Natural killer cell (primary cell): ENCODE measurements at regions not wholly inside any gene's neighbourhood (a gene's known extent, or its start where the extent isn't known, plus 50 kb on each side); places are given as distances from the start of the nearest gene placed in this dataset.

Experiments
- ATAC-seq, 3 donors: fragments of 150-1000 bp in 2 of 3; fragments of 200-7000 bp in 1 of 3; cut with Tn5 transposase; 1 replicate in 1 of 3; 2 replicates in 2 of 3; pipeline ENCODE4 v1.10.0; 2021; ENCODE audit warnings: mild to moderate bottlenecking in 2 of 3, moderate library complexity in 2 of 3
- DNase-seq, 2 donors: peaks; one replicate each; pipeline versions ENCODE4 v3.0.0 to v3.0.0-alpha.2; 2013 to 2021; ENCODE audit warnings: mixed read lengths in 1 of 2
- H3K27ac ChIP-seq: one replicate; pipeline ENCODE4 v1.5.1; 2013; ENCODE audit warnings: mild to moderate bottlenecking, low read length
- H3K27me3 ChIP-seq: one replicate; pipeline ENCODE4 v1.6.1; 2013; ENCODE audit warnings: low read length; ENCODE audit not compliant: control insufficient read depth, insufficient read depth
- H3K36me3 ChIP-seq: one replicate; pipeline ENCODE4 v1.6.1; 2013; ENCODE audit warnings: low read length; ENCODE audit not compliant: control insufficient read depth, insufficient read depth
- H3K4me1 ChIP-seq: one replicate; pipeline ENCODE4 v1.6.1; 2013; ENCODE audit warnings: low read length; ENCODE audit not compliant: control insufficient read depth, insufficient read depth
- H3K4me3 ChIP-seq: one replicate; pipeline ENCODE4 v1.5.1; 2013; ENCODE audit warnings: low read length
- H3K9me3 ChIP-seq: one replicate; pipeline ENCODE4 v1.6.1; 2013; ENCODE audit warnings: low read length; ENCODE audit not compliant: control insufficient read depth, insufficient read depth
- H3K27ac Mint-ChIP-seq, 2 donors: one replicate each; pipeline ENCODE4 v1.8.0; 2022; ENCODE audit warnings: mild to moderate bottlenecking in 2 of 2, mixed read lengths in 2 of 2, moderate library complexity in 1 of 2
- H3K27me3 Mint-ChIP-seq, 2 donors: one replicate each; pipeline ENCODE4 v1.8.0; 2022; ENCODE audit warnings: low read depth in 2 of 2, mixed read lengths in 2 of 2
- H3K36me3 Mint-ChIP-seq: one replicate; pipeline ENCODE4 v1.8.0; 2022; ENCODE audit warnings: mixed read lengths
- H3K4me1 Mint-ChIP-seq, 2 donors: one replicate each; pipeline ENCODE4 v1.8.0; 2022; ENCODE audit warnings: mixed read lengths in 2 of 2
- H3K4me3 Mint-ChIP-seq: one replicate; pipeline ENCODE4 v1.8.0; 2022; ENCODE audit warnings: mild to moderate bottlenecking, moderate library complexity, mixed read lengths
- H3K9me3 Mint-ChIP-seq, 2 donors: one replicate each; pipeline ENCODE4 v1.8.0; 2022; ENCODE audit warnings: mixed read lengths in 2 of 2
- WGBS: methylation state at CpG from one replicate; pipeline ENCODE4 v1.1.7; 2013; ENCODE audit warnings: missing lambda C conversion rate; ENCODE audit not compliant: insufficient coverage; 5-methylcytosine and 5-hydroxymethylcytosine counted together
- intact Hi-C: fragments of 100-400 bp; cut with micrococcal nuclease; formaldehyde crosslinking; loops from one replicate; pipeline ENCODE4 v1.14.2; 2022
- TF ChIP-seq, protein P1 (sequence below): fragments of 200-600 bp; IDR thresholded peaks from one replicate; pipeline ENCODE4 v1.8.0; 2022; ENCODE audit warnings: antibody characterized with exemption

DNA sequence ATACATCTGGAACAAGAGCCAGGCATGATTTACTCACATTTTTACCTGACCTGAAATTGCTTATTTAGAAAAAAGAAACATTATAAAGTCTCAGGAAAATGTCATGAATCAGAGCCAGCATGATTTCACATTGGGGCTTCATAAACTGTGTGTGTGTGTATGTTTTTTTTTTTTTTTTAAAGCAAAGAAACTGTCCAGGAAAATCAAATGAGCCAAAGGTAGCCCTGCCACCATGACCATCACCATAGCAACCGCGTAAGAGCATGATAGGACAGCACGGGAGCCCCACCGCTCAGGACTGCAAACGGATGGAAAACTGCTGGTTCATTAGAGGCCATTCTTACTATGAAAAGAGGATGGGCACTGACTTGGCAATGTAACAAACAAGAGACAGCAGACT, 139.2 kb downstream of the NTMT2 start:
- ATAC-seq, result no peak
- WGBS, result 69% methylated on average over 5 of the region's 5 CpGs

DNA sequence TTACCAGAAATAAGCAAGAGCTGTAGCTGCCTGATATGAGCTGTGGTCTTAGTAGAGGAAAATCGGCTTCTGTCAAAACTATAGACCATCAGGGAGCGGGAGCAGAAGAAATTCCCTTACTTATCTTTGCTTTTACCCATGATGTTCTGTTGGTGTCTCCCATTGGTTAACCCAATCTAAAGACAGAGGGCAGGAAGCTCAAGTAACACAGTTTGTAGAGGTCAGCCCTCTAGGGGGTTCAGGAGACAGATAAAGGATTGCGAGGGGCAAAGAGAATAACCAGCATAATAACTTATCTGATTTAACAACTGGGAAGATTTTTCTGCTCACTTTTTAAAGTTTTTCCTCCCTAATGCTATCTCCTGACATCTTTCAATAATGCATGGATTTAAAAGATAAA, 142.4 kb downstream of the NTMT2 start:
- no peak for ATAC-seq
- H3K4me1 ChIP-seq, result no peaks in the 10 kb centered on the region
- no peaks in the 10 kb centered on the region for H3K36me3 Mint-ChIP-seq
- TF ChIP-seq, protein P1, sequence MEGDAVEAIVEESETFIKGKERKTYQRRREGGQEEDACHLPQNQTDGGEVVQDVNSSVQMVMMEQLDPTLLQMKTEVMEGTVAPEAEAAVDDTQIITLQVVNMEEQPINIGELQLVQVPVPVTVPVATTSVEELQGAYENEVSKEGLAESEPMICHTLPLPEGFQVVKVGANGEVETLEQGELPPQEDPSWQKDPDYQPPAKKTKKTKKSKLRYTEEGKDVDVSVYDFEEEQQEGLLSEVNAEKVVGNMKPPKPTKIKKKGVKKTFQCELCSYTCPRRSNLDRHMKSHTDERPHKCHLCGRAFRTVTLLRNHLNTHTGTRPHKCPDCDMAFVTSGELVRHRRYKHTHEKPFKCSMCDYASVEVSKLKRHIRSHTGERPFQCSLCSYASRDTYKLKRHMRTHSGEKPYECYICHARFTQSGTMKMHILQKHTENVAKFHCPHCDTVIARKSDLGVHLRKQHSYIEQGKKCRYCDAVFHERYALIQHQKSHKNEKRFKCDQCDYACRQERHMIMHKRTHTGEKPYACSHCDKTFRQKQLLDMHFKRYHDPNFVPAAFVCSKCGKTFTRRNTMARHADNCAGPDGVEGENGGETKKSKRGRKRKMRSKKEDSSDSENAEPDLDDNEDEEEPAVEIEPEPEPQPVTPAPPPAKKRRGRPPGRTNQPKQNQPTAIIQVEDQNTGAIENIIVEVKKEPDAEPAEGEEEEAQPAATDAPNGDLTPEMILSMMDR, result no peak
- DNase-seq, result no peak
- no peak overlapping the region for H3K27ac ChIP-seq
- H3K9me3 Mint-ChIP-seq, result peaks cover 3 to 5% of the 10 kb centered on the region in 2 donors
- no peak overlapping the region for H3K4me3 Mint-ChIP-seq
- H3K27me3 Mint-ChIP-seq, result peaks cover 0 to 3% of the 10 kb centered on the region in 2 donors
- 96% methylated on average over 3 of the region's 3 CpGs for WGBS
- peaks cover 2% of the 10 kb centered on the region for H3K27me3 ChIP-seq
- no peaks in the 10 kb centered on the region for H3K9me3 ChIP-seq
- intact Hi-C loops, result no loop called here
- H3K36me3 ChIP-seq, result no peaks in the 10 kb centered on the region
- H3K4me3 ChIP-seq, result no peak overlapping the region
- H3K27ac Mint-ChIP-seq, result no peak overlapping the region
- no peaks in the 10 kb centered on the region for H3K4me1 Mint-ChIP-seq

More for the DNA sequence above, 139.2 kb downstream of the NTMT2 start:
- Mint-ChIP-seq H3K36me3 (no peaks in the 10 kb centered on the region), H3K27me3 (peaks cover 0 to 3% of the 10 kb centered on the region in 2 donors), H3K4me1 (no peaks in the 10 kb centered on the region), H3K4me3 (no peak overlapping the region), H3K9me3 (peaks cover 0 to 4% of the 10 kb centered on the region in 2 donors), H3K27ac (no peak overlapping the region)
- H3K4me3 ChIP-seq, result no peak overlapping the region
- TF ChIP-seq, protein P1, result no peak
- no peaks in the 10 kb centered on the region for H3K36me3 ChIP-seq
- H3K27me3 ChIP-seq, result no peaks in the 10 kb centered on the region
- no peak overlapping the region for H3K27ac ChIP-seq
- intact Hi-C loops, result no loop called here
- no peak for DNase-seq
- no peaks in the 10 kb centered on the region for H3K4me1 ChIP-seq
- no peaks in the 10 kb centered on the region for H3K9me3 ChIP-seq

DNA sequence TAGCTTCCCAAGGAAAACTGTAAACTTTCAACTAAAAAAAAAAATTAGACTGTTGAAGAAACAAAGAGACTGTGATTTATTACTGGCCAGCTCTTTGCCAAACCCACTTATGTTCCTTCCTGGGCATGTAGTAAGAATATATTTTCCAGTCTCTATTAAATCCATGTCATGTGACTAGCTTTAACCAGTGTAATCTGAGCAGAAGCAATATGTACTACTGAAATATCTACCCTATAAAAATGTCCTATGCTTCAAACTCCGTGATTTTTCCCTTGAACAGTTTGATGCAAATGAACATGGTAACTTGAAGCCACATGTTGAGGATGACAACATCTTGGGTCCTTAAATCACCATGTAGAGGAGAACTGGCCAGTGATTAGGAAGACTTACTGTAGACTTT, 144.5 kb downstream of the NTMT2 start:
- Mint-ChIP-seq H3K27ac (no peak overlapping the region), H3K36me3 (no peaks in the 10 kb centered on the region), H3K9me3 (peaks cover 3 to 8% of the 10 kb centered on the region in 2 donors), H3K4me1 (no peaks in the 10 kb centered on the region), H3K27me3 (peaks cover 0 to 7% of the 10 kb centered on the region in 2 donors), H3K4me3 (no peak overlapping the region)
- 69% methylated on average over 1 of the region's 1 CpG for WGBS
- Histone ChIP-seq H3K36me3 (no peaks in the 10 kb centered on the region), H3K27ac (no peak overlapping the region), H3K9me3 (no peaks in the 10 kb centered on the region), H3K4me3 (no peak overlapping the region), H3K27me3 (peaks cover 4% of the 10 kb centered on the region), H3K4me1 (no peaks in the 10 kb centered on the region)
- TF ChIP-seq, protein P1, result no peak
- ATAC-seq, result no peak
- no peak for DNase-seq
- intact Hi-C loops, result no loop called here

DNA sequence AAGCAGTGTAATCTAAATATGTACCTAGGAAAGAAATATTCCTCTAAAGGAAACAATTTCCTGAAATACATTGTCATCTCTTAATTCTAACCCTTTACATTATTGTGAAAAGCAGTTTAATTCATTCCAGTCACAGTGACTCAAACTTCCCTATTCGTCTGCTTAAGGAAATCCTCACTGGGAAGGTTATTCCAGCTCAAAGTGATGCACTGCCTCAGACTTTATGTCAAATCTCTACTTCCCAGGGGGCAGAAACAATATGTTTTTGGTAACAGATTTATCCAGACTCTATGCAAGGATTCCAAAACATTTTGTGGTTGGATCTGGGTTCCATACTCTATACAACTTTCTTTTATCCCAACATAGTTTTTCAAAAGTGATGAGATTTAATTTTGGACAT, 145.2 kb downstream of the NTMT2 start:
- Mint-ChIP-seq H3K27me3 (peaks cover 0 to 7% of the 10 kb centered on the region in 2 donors), H3K9me3 (peaks cover 3 to 8% of the 10 kb centered on the region in 2 donors), H3K36me3 (no peaks in the 10 kb centered on the region), H3K4me1 (no peaks in the 10 kb centered on the region), H3K27ac (no peak overlapping the region), H3K4me3 (no peak overlapping the region)
- no peak overlapping the region for H3K4me3 ChIP-seq
- peaks cover 4% of the 10 kb centered on the region for H3K27me3 ChIP-seq
- no peak for DNase-seq
- intact Hi-C loops, result no loop called here
- H3K9me3 ChIP-seq, result no peaks in the 10 kb centered on the region
- TF ChIP-seq, protein P1, result no peak
- no peak overlapping the region for H3K27ac ChIP-seq
- WGBS, result 70% methylated on average over 1 of the region's 1 CpG
- H3K4me1 ChIP-seq, result no peaks in the 10 kb centered on the region
- H3K36me3 ChIP-seq, result no peaks in the 10 kb centered on the region
- no peak for ATAC-seq
